Mesothelial cell of epicardium (in vitro differentiated cells): ENCODE measurements at regions not wholly inside any gene's neighbourhood (a gene's known extent, or its start where the extent isn't known, plus 50 kb on each side); places are given as distances from the start of the nearest gene placed in this dataset.

Experiments used
- DNase-seq, 2 experiments: peaks; one replicate each; pipeline ENCODE4 v3.0.0; 2021; ENCODE audit warnings: low spot score in 2 of 2; ENCODE audit not compliant: unreplicated experiment in 2 of 2
- H3K27ac Mint-ChIP-seq: 2 replicates; pipeline ENCODE4 v1.8.0; 2021; ENCODE audit warnings: mixed read lengths
- H3K27me3 Mint-ChIP-seq: 2 replicates; pipeline ENCODE4 v1.8.0; 2021; ENCODE audit warnings: low read depth, mixed read lengths
- H3K36me3 Mint-ChIP-seq: 2 replicates; pipeline ENCODE4 v1.8.0; 2021; ENCODE audit warnings: mixed read lengths
- H3K4me1 Mint-ChIP-seq: 2 replicates; pipeline ENCODE4 v1.8.0; 2021; ENCODE audit warnings: mixed read lengths
- H3K4me3 Mint-ChIP-seq: 2 replicates; pipeline ENCODE4 v1.8.0; 2021; ENCODE audit warnings: mild to moderate bottlenecking, moderate library complexity, mixed read lengths
- H3K9me3 Mint-ChIP-seq: 2 replicates; pipeline ENCODE4 v1.8.0; 2021; ENCODE audit warnings: mixed read lengths
- CTCF ChIP-seq: fragments of 200-600 bp; sonication (generic); IDR thresholded peaks from one replicate; pipeline ENCODE4 v1.5.0; 2021; ENCODE audit warnings: antibody characterized with exemption; ENCODE audit not compliant: unreplicated experiment

GRCh38 chr18:60599267-60599666, 226.7 kb upstream of the MC4R start:
- no peak overlapping the region for H3K4me3 Mint-ChIP-seq
- no peak for TF ChIP-seq CTCF
- H3K4me1 Mint-ChIP-seq = no peaks in the 10 kb centered on the region
- H3K9me3 Mint-ChIP-seq = no peaks in the 10 kb centered on the region
- no peak overlapping the region for H3K27ac Mint-ChIP-seq
- DNase-seq = no peak
- H3K36me3 Mint-ChIP-seq = no peaks in the 10 kb centered on the region
- H3K27me3 Mint-ChIP-seq = peaks cover 20% of the 10 kb centered on the region

GRCh38 chr18:60599995-60600394, 227.4 kb upstream of the MC4R start:
- TF ChIP-seq CTCF = no peak
- H3K36me3 Mint-ChIP-seq = no peaks in the 10 kb centered on the region
- H3K4me3 Mint-ChIP-seq = no peak overlapping the region
- no peaks in the 10 kb centered on the region for H3K9me3 Mint-ChIP-seq
- H3K27me3 Mint-ChIP-seq = peaks cover 20% of the 10 kb centered on the region
- no peak overlapping the region for H3K27ac Mint-ChIP-seq
- H3K4me1 Mint-ChIP-seq = no peaks in the 10 kb centered on the region
- no peak for DNase-seq

- Mint-ChIP-seq H3K4me1 (no peaks in the 10 kb centered on the region), H3K27ac (no peak overlapping the region), H3K36me3 (no peaks in the 10 kb centered on the region), H3K27me3 (peaks cover 18% of the 10 kb centered on the region), H3K4me3 (no peak overlapping the region), H3K9me3 (no peaks in the 10 kb centered on the region)
- DNase-seq = no peak
- TF ChIP-seq CTCF = no peak
Observed at GRCh38 chr18:60601249-60601648, 228.7 kb upstream of the MC4R start.

- Mint-ChIP-seq H3K36me3 (no peaks in the 10 kb centered on the region), H3K4me1 (no peaks in the 10 kb centered on the region), H3K4me3 (no peak overlapping the region), H3K27ac (no peak overlapping the region), H3K27me3 (peaks cover 2% of the 10 kb centered on the region), H3K9me3 (no peaks in the 10 kb centered on the region)
- TF ChIP-seq CTCF = no peak
- DNase-seq = no peak
Observed at GRCh38 chr18:60623331-60623730, 250.8 kb upstream of the MC4R start.

- Mint-ChIP-seq H3K27me3 (peaks cover 2% of the 10 kb centered on the region), H3K9me3 (no peaks in the 10 kb centered on the region), H3K36me3 (no peaks in the 10 kb centered on the region), H3K4me1 (no peaks in the 10 kb centered on the region), H3K27ac (no peak overlapping the region), H3K4me3 (no peak overlapping the region)
- no peak for TF ChIP-seq CTCF
- no peak for DNase-seq
Observed at GRCh38 chr18:60624207-60624606, 251.6 kb upstream of the MC4R start.

- H3K4me3 Mint-ChIP-seq = no peak overlapping the region
- no peaks in the 10 kb centered on the region for H3K36me3 Mint-ChIP-seq
- DNase-seq = no peak
- no peak overlapping the region for H3K27ac Mint-ChIP-seq
- peaks cover 10% of the 10 kb centered on the region for H3K9me3 Mint-ChIP-seq
- H3K4me1 Mint-ChIP-seq = no peaks in the 10 kb centered on the region
- H3K27me3 Mint-ChIP-seq = no peaks in the 10 kb centered on the region
- TF ChIP-seq CTCF = no peak
Observed at GRCh38 chr18:60639836-60640235, 267.3 kb upstream of the MC4R start.
